ENCODE measurements at regions not wholly inside any gene's neighbourhood (a gene's known extent, or its start where the extent isn't known, plus 50 kb on each side); places are given as distances from the start of the nearest gene placed in this dataset.

DNA sequence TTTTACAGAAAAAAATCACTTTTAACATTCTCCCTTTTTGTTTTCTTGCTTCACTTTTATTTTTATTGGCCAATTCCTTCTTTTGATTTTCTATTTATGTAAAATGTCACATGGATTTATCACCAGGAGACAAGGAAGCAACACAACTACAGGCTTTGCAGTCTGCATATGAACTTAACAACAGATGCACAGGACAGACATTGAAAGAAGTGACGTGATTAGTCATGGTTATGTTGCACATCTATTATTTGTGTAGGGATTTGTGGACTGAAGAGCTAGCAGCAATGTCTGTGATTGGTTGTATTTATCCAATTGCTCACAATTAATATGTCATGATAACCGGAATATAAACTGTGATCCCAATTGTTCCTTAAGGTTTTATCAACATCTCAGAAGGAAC lies 147.8 kb upstream of the KLF3 start:
- no peak for TF ChIP-seq YY1 (IDR thresholded peaks at IDR 0.05; ENCODE audit: insufficient read depth, insufficient read length)
- TF ChIP-seq SUZ12 (IDR thresholded peaks at IDR 0.05; ENCODE audit: extremely low read depth, insufficient read depth, insufficient read length), result no peak
- no peak for TF ChIP-seq ZNF274 (IDR thresholded peaks at IDR 0.05; ENCODE audit: low read depth, low read length)
